Astrocyte of the spinal cord (primary cell): ENCODE measurements at regions not wholly inside any gene's neighbourhood (a gene's known extent, or its start where the extent isn't known, plus 50 kb on each side); places are given as distances from the start of the nearest gene placed in this dataset.

Experiments
- DNase-seq: peaks from one replicate; pipeline ENCODE4 v3.0.0; 2011; ENCODE audit warnings: low read depth, low spot score
- H3K4me3 ChIP-seq: 2 replicates; pipeline ENCODE4 v1.5.1; 2011; ENCODE audit warnings: low read depth, mild to moderate bottlenecking, low read length, moderate library complexity
- in situ Hi-C: cut with HindIII; loops from 2 replicates; pipeline ENCODE4 v1.10.0; 2017; ENCODE audit warnings: low sequenced_read_pairs
- TF ChIP-seq, protein P1 (sequence below): IDR thresholded peaks from 2 replicates; pipeline ENCODE4 v1.5.1; 2012; ENCODE audit warnings: low read depth, mild to moderate bottlenecking, low read length, inconsistent platforms

DNA sequence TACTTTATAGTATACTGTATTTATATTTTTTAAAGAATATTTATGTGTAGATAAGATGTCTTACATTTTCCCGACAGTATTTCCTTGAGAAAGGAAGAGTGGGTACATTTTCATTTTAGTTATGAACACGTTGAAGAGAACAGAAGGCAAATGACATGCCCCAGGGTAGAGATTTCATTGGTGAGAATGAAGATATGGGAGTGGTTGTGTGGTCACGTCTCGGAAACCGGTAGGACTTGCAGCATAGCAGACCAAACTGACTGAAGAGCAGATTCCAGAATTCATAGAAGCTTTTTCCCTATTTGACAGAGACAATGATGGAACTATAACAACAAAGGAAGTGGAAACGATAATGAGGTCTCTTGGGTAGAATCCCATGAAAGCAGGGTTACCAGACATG is 71.7 kb downstream of the KCNJ2 start:
- in situ Hi-C loops = no loop called here
- no peak overlapping the region for H3K4me3 ChIP-seq
- DNase-seq = no peak
- TF ChIP-seq, protein P1, sequence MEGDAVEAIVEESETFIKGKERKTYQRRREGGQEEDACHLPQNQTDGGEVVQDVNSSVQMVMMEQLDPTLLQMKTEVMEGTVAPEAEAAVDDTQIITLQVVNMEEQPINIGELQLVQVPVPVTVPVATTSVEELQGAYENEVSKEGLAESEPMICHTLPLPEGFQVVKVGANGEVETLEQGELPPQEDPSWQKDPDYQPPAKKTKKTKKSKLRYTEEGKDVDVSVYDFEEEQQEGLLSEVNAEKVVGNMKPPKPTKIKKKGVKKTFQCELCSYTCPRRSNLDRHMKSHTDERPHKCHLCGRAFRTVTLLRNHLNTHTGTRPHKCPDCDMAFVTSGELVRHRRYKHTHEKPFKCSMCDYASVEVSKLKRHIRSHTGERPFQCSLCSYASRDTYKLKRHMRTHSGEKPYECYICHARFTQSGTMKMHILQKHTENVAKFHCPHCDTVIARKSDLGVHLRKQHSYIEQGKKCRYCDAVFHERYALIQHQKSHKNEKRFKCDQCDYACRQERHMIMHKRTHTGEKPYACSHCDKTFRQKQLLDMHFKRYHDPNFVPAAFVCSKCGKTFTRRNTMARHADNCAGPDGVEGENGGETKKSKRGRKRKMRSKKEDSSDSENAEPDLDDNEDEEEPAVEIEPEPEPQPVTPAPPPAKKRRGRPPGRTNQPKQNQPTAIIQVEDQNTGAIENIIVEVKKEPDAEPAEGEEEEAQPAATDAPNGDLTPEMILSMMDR = no peak

DNA sequence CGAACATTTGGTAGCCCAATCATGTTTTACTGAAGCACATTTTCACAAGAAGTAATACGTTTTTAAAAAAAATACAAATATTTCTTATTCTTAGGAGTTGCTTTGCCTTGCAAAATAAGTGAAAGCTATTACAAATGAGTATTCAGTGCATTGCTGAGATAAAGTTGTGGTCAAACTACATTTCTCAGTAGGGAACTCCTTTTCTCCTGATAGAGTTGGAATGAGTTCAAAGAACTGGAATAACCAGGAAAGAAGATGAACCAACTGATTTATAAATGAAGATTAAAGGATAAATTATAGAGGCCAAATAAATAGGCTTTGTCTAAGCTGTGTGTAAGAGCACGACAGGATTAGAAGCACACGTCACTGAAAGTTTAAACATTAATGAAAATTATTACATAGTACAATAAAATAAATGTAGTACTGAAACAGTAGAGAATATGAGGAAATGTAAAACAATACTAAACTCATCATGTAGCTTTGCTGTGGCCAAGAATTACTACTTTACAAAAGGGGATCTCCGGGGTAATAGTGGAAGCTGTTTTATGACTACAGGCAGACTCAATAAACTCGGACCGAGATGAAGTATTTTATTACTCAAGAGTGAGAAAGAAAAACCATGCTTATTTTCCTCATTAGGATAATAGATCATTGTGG is 73.6 kb downstream of the KCNJ2 start:
- no peak overlapping the region for H3K4me3 ChIP-seq
- in situ Hi-C loops = no loop called here
- peak; percentile 61 for DNase-seq
- TF ChIP-seq, protein P1 = no peak

DNA sequence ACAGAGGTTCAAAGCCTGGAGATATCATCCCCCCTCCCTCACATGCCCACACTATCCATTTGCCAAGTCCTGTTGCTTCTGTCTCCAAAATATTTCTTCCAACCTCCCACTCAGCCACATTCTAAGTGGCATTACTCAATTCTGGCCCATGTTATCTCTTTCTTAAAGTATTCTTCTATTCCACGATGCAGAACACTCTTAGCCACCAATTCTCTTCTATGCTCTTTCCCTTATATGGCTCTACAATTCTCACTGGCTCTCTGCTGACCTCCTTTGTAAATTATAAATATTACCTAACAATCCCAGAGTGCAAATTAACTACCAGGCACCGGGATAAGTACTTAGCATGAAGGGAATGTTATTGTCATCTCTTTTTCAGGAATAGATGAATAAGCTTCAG is 82.4 kb downstream of the KCNJ2 start:
- in situ Hi-C loops = no loop called here
- DNase-seq = no peak
- TF ChIP-seq, protein P1 = no peak

DNA sequence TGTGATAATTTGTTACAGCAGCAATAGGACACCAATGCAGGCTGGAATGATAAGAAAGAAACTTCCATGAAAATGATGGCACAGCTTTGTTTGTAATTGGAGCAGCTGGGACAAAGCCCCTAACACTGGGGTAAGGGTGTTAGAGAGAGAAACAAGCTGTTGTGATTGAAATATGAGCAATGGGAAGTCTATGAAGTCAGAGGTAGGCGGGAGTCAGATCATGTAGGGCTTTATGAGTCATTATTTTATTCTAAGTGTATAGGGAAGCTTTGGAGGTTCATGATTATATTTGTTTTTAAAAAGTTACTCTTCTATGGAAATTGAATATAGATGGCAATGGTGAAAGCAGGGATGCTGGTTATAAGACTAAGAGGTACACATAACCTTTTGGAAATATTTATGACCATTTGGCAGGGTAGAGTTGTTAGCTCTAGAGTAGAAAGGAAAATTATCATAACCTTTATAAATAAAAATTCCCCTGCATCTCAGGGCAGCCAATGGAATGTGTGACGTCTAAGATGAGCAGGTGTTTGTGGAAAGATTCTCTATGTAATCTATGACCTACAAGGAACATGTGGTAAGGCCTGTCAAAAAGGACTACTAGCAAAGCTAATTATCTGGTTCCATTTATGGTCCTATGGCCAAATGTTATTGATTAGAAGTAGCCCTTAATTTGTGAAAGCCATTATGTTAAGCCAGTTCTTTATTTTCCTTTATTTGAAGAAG is 85.6 kb downstream of the KCNJ2 start:
- TF ChIP-seq, protein P1 = no peak
- in situ Hi-C loops = no loop called here
- H3K4me3 ChIP-seq = no peak overlapping the region
- DNase-seq = peak; percentile 23

More for the DNA sequence above, 82.4 kb downstream of the KCNJ2 start:
- no peak overlapping the region for H3K4me3 ChIP-seq

DNA sequence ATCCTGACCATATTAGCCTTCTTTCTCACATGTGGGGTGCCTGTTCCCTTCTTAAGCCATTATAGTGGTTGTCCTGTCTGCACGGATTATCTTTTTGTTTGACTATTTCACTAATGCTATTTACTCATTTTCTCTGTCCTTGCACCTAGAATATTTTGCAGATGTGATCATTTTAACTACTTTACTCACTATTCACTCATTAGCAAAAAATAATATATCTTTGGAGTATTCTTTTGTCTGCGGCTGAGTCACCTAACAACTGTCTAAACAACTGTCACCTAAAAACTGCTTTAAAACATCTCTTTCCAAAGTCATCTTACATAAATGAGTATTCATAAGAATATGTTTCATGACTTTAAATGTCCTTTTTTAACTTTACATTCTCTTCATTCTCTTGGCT is 87.4 kb downstream of the KCNJ2 start:
- in situ Hi-C loops = no loop called here
- H3K4me3 ChIP-seq = no peak overlapping the region
- no peak for DNase-seq
- TF ChIP-seq, protein P1 = no peak

DNA sequence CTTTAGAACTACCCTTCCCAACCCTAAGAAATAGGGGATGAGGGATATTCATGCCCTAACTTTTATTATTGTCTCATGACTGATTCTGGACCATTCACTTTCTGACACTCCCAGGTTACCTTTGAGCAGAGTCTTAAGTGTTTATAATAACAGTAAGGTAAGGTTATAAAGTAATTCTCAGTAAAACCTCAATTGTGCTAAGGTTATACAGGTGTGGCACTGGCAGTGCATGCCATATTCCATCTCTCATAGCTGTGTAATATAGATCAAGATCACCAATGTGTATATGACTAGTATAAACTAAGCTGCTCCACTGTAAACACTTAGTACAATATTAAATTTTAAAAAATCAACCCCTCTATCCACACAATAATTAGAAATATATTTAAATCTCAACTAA is 89.1 kb downstream of the KCNJ2 start:
- in situ Hi-C loops = no loop called here
- TF ChIP-seq, protein P1 = no peak

More for the DNA sequence above, 89.1 kb downstream of the KCNJ2 start:
- no peak for DNase-seq
- H3K4me3 ChIP-seq = no peak overlapping the region
